GM12878 (cell line): ENCODE measurements at regions not wholly inside any gene's neighbourhood (a gene's known extent, or its start where the extent isn't known, plus 50 kb on each side); places are given as distances from the start of the nearest gene placed in this dataset.

Source experiments
- ATAC-seq: fragments of 200-7000 bp; cut with Tn5 transposase; 3 replicates; pipeline ENCODE4 v1.9.1; 2020; ENCODE audit warnings: mild to moderate bottlenecking, moderate library complexity
- BruUV-seq: library from RNA; stranded (reverse); fragments of 400-500 nt; replicated peaks from 2 replicates; lab custom pipeline; 2021; lab: Mats Ljungman, UMichigan
- CTCF ChIA-PET: fragments of 300-600 bp; sonication (Branson Sonifier 250); formaldehyde crosslinking; extraction: SDS; loops from one replicate; lab custom pipeline; 2021; ENCODE audit warnings: inconsistent platforms; lab: Yijun Ruan, JAX
- POLR2A ChIA-PET: fragments of 350-600 bp; formaldehyde crosslinking; extraction: SDS; loops from one replicate; lab custom pipeline; 2021; ENCODE audit warnings: inconsistent platforms; lab: Charles Lee
- RAD21 ChIA-PET: fragments of 300-600 bp; sonication (Branson Sonifier 250); formaldehyde crosslinking; loops from one replicate; lab custom pipeline; 2023; ENCODE audit warnings: antibody characterized with exemption; ENCODE audit not compliant: unreplicated experiment; lab: Charles Lee
- SMC1A ChIA-PET: fragments of 300-600 bp; sonication (Branson Sonifier 250); formaldehyde crosslinking; loops from one replicate; lab custom pipeline; 2023; ENCODE audit not compliant: unreplicated experiment, uncharacterized antibody; lab: Charles Lee
- DNase-seq: peaks from one replicate; pipeline ENCODE4 v3.0.0-alpha.2; 2011; ENCODE audit warnings: low read depth, low spot score
- FAIRE-seq: peaks from 3 replicates; lab custom pipeline; 2011; peaks lifted over from hg19 to GRCh38; lab: Jason Lieb, UNC
- H2AFZ ChIP-seq: 2 replicates; pipeline ENCODE4 v1.6.0; 2011; ENCODE audit warnings: low read depth, low read length, control low read depth; ENCODE audit not compliant: control insufficient read depth
- H3K27ac ChIP-seq: 2 replicates; pipeline ENCODE4 v1.5.1; 2011; ENCODE audit warnings: control low read depth; ENCODE audit not compliant: control insufficient read depth, insufficient read depth
- H3K27me3 ChIP-seq, 2 experiments: replicated peaks in 1 of 2; 2 replicates each; pipeline versions ENCODE4 v1.6.0 to v1.6.1; 2011; ENCODE audit warnings: low read length in 1 of 2; ENCODE audit not compliant: control insufficient read depth in 2 of 2, insufficient read depth in 2 of 2
- H3K36me3 ChIP-seq, 2 experiments: 2 replicates each; pipeline ENCODE4 v1.5.1; 2011; ENCODE audit warnings: low read length in 1 of 2; ENCODE audit not compliant: control insufficient read depth in 2 of 2, insufficient read depth in 2 of 2
- H3K4me1 ChIP-seq: 2 replicates; pipeline ENCODE4 v1.6.1; 2011; ENCODE audit warnings: mild to moderate bottlenecking, low read length, moderate library complexity, mixed read lengths; ENCODE audit not compliant: control insufficient read depth, insufficient read depth
- H3K4me2 ChIP-seq: 2 replicates; pipeline ENCODE4 v1.6.0; 2011; ENCODE audit warnings: control low read depth; ENCODE audit not compliant: control insufficient read depth, insufficient read depth
- H3K4me3 ChIP-seq: fragments of 200-600 bp; sonication (generic); 2 replicates; pipeline ENCODE4 v1.5.1; 2016
- H3K79me2 ChIP-seq: 2 replicates; pipeline ENCODE4 v1.6.0; 2011; ENCODE audit warnings: low read length; ENCODE audit not compliant: control insufficient read depth, insufficient read depth
- H3K9ac ChIP-seq: 2 replicates; pipeline ENCODE4 v1.8.0; 2011; ENCODE audit warnings: low read length, control low read depth, mixed read lengths; ENCODE audit not compliant: control insufficient read depth, insufficient read depth
- H3K9me3 ChIP-seq: replicated peaks from 3 replicates; pipeline ENCODE4 v1.5.1; 2011; ENCODE audit warnings: mild to moderate bottlenecking, low read length; ENCODE audit not compliant: control insufficient read depth, insufficient read depth
- H4K20me1 ChIP-seq: 2 replicates; pipeline ENCODE4 v1.6.0; 2011; ENCODE audit not compliant: control insufficient read depth, insufficient read depth
- BHLHE40 ChIP-seq, 2 experiments: fragments of 450-650 bp in 1 of 2; IDR thresholded peaks; 2 replicates each; pipeline ENCODE4 v1.6.1; 2011 to 2017; ENCODE audit warnings: low read depth in 2 of 2, borderline replicate concordance in 1 of 2, improper control_type of control experiment in 1 of 2, low read length in 1 of 2, mild to moderate bottlenecking in 1 of 2
- DPF2 ChIP-seq: fragments of 450-650 bp; IDR thresholded peaks from 2 replicates; pipeline ENCODE4 v1.6.1; 2017; ENCODE audit warnings: mild to moderate bottlenecking
- POLR2AphosphoS2 ChIP-seq: IDR thresholded peaks from 2 replicates; pipeline ENCODE4 v1.6.1; 2011; ENCODE audit warnings: low read depth, mild to moderate bottlenecking, low read length, improper control_type of control experiment, moderate library complexity
- POLR2AphosphoS5 ChIP-seq: IDR thresholded peaks from 2 replicates; pipeline ENCODE4 v1.6.1; 2011; ENCODE audit warnings: mild to moderate bottlenecking, low read length, inconsistent platforms
- RELA ChIP-seq: fragments of 450-650 bp; IDR thresholded peaks from 2 replicates; pipeline ENCODE4 v1.8.0; 2014; ENCODE audit warnings: borderline replicate concordance; ENCODE audit not compliant: partially characterized antibody
- SUPT20H ChIP-seq: IDR thresholded peaks from 2 replicates; pipeline ENCODE4 v1.6.1; 2011; ENCODE audit warnings: low read depth, mild to moderate bottlenecking, low read length, moderate library complexity, borderline replicate concordance; ENCODE audit not compliant: control insufficient read depth
- WGBS: methylation state at CpG from one replicate; pipeline ENCODE4 v1.1.6; 2016; ENCODE audit warnings: low lambda C conversion rate; ENCODE audit not compliant: insufficient replicate concordance, insufficient coverage; ENCODE audit errors: missing lambda C conversion rate; 5-methylcytosine and 5-hydroxymethylcytosine counted together
- in situ Hi-C: fragments of 300-500 bp; cut with MboI; formaldehyde crosslinking; loops from 9 replicates; pipeline ENCODE4 v1.14.3; 2018; ENCODE audit warnings: mixed read lengths
- intact Hi-C: fragments of 100-400 bp; cut with micrococcal nuclease; formaldehyde crosslinking; loops from one replicate; pipeline ENCODE4 v1.14.2; 2022; ENCODE audit not compliant: unreplicated experiment
- TF ChIP-seq, protein P1 (sequence below): IDR thresholded peaks from 2 replicates; pipeline ENCODE4 v1.6.1; 2011; ENCODE audit warnings: borderline replicate concordance, low read depth, mild to moderate bottlenecking, moderate library complexity, mixed read lengths, low read length; ENCODE audit not compliant: insufficient read depth; ENCODE audit errors: extremely low read length
- TF ChIP-seq, protein P2 (sequence below): fragments of 450-650 bp; IDR thresholded peaks from 2 replicates; pipeline ENCODE4 v1.6.1; 2017; ENCODE audit warnings: mild to moderate bottlenecking, moderate library complexity
- TF ChIP-seq, protein P3 (sequence below): IDR thresholded peaks from 2 replicates; pipeline ENCODE4 v1.6.1; 2012; ENCODE audit warnings: mild to moderate bottlenecking, low read depth, low read length

DNA sequence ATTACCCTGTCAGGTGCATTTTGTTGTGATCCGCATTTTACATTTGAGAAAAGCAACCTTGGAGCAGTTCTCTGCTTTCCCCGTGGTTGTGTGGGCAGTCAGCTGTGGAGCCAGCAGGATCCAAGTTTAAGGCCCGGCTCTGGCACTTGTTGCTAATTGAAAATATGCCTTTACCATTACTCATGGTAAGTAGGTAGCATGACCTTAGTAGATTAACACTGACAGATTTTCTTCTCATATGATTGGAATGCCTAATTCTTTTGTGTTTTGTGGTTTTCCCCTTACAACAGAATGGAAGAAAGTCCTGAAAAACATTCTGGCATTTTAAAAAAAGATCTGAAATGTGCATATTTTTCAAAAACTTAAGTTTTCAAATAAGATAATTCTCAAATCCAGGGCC, 246.5 kb upstream of the LRRN1 start:
- TF ChIP-seq POLR2AphosphoS2, result no peak
- TF ChIP-seq RELA, result no peak
- WGBS, result 44% methylated on average over 3 of the region's 3 CpGs
- ChIA-PET SMC1A (no interaction called here), CTCF (interaction anchor here (2.1 kb wide), 1 partner anchor 12 kb away, joined by 6 read pairs; no protein-coding TSS in a partner anchor), POLR2A (no interaction called here), RAD21 (no interaction called here)
- no peak overlapping the region for H3K9ac ChIP-seq
- ATAC-seq, result no peak
- H4K20me1 ChIP-seq, result no peaks in the 10 kb centered on the region
- H3K79me2 ChIP-seq, result no peaks in the 10 kb centered on the region
- H3K27ac ChIP-seq, result no peak overlapping the region
- DNase-seq, result no peak
- H3K9me3 ChIP-seq, result no peaks in the 10 kb centered on the region
- FAIRE-seq, result no peak
- H3K36me3 ChIP-seq, result no peaks in the 10 kb centered on the region
- H3K27me3 ChIP-seq, result no peaks in the 10 kb centered on the region
- H3K4me2 ChIP-seq, result no peak overlapping the region
- no TSS peak for BruUV-seq
- no peak overlapping the region for H3K4me3 ChIP-seq
- in situ Hi-C loops, result no loop called here
- H3K4me1 ChIP-seq, result no peaks in the 10 kb centered on the region
- intact Hi-C loops, result no loop called here
- no peak overlapping the region for H2AFZ ChIP-seq

DNA sequence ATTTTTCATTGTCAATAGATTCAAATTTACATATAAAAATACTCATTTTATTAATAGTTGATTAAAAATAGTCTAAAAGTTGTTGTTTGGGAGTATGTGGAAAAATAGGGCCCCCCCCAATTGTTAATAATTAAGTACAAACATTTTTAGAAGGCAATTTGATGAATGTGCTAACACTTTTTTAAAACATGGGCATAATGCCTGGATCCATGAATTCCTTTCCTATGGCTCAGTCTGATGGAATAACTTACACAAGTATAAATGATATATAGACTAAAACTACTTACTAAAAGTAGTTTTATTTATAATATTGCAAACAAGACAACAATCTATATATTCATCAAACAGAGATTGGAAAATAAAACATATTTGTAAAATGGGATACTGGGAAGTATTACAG, 247.2 kb upstream of the LRRN1 start:
- SMC1A ChIA-PET, result no interaction called here
- Histone ChIP-seq H3K9me3 (no peaks in the 10 kb centered on the region), H3K4me3 (no peak overlapping the region), H3K36me3 (no peaks in the 10 kb centered on the region), H3K27ac (no peak overlapping the region), H3K9ac (no peak overlapping the region), H3K4me1 (no peaks in the 10 kb centered on the region), H2AFZ (no peak overlapping the region), H3K79me2 (no peaks in the 10 kb centered on the region), H3K4me2 (no peak overlapping the region), H3K27me3 (no peaks in the 10 kb centered on the region), H4K20me1 (no peaks in the 10 kb centered on the region)
- intact Hi-C loops, result no loop called here
- CTCF ChIA-PET, result no interaction called here
- RAD21 ChIA-PET, result no interaction called here
- BruUV-seq, result no TSS peak
- ATAC-seq, result no peak
- DNase-seq, result no peak
- in situ Hi-C loops, result no loop called here
- FAIRE-seq, result no peak
- POLR2A ChIA-PET, result no interaction called here
- no peak for TF ChIP-seq POLR2AphosphoS5
- no peak for TF ChIP-seq BHLHE40 (IDR thresholded peaks at IDR 0.05; ENCODE audit: borderline replicate concordance in 1 of 2, low read depth in 2 of 2, low read length in 1 of 2)
- TF ChIP-seq, protein P1, sequence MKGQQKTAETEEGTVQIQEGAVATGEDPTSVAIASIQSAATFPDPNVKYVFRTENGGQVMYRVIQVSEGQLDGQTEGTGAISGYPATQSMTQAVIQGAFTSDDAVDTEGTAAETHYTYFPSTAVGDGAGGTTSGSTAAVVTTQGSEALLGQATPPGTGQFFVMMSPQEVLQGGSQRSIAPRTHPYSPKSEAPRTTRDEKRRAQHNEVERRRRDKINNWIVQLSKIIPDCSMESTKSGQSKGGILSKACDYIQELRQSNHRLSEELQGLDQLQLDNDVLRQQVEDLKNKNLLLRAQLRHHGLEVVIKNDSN, result no peak
- no peak for TF ChIP-seq DPF2
- TF ChIP-seq, protein P2, sequence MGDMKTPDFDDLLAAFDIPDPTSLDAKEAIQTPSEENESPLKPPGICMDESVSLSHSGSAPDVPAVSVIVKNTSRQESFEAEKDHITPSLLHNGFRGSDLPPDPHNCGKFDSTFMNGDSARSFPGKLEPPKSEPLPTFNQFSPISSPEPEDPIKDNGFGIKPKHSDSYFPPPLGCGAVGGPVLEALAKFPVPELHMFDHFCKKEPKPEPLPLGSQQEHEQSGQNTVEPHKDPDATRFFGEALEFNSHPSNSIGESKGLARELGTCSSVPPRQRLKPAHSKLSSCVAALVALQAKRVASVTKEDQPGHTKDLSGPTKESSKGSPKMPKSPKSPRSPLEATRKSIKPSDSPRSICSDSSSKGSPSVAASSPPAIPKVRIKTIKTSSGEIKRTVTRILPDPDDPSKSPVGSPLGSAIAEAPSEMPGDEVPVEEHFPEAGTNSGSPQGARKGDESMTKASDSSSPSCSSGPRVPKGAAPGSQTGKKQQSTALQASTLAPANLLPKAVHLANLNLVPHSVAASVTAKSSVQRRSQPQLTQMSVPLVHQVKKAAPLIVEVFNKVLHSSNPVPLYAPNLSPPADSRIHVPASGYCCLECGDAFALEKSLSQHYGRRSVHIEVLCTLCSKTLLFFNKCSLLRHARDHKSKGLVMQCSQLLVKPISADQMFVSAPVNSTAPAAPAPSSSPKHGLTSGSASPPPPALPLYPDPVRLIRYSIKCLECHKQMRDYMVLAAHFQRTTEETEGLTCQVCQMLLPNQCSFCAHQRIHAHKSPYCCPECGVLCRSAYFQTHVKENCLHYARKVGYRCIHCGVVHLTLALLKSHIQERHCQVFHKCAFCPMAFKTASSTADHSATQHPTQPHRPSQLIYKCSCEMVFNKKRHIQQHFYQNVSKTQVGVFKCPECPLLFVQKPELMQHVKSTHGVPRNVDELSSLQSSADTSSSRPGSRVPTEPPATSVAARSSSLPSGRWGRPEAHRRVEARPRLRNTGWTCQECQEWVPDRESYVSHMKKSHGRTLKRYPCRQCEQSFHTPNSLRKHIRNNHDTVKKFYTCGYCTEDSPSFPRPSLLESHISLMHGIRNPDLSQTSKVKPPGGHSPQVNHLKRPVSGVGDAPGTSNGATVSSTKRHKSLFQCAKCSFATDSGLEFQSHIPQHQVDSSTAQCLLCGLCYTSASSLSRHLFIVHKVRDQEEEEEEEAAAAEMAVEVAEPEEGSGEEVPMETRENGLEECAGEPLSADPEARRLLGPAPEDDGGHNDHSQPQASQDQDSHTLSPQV, result no peak
- no peak for TF ChIP-seq SUPT20H
- TF ChIP-seq, protein P3, sequence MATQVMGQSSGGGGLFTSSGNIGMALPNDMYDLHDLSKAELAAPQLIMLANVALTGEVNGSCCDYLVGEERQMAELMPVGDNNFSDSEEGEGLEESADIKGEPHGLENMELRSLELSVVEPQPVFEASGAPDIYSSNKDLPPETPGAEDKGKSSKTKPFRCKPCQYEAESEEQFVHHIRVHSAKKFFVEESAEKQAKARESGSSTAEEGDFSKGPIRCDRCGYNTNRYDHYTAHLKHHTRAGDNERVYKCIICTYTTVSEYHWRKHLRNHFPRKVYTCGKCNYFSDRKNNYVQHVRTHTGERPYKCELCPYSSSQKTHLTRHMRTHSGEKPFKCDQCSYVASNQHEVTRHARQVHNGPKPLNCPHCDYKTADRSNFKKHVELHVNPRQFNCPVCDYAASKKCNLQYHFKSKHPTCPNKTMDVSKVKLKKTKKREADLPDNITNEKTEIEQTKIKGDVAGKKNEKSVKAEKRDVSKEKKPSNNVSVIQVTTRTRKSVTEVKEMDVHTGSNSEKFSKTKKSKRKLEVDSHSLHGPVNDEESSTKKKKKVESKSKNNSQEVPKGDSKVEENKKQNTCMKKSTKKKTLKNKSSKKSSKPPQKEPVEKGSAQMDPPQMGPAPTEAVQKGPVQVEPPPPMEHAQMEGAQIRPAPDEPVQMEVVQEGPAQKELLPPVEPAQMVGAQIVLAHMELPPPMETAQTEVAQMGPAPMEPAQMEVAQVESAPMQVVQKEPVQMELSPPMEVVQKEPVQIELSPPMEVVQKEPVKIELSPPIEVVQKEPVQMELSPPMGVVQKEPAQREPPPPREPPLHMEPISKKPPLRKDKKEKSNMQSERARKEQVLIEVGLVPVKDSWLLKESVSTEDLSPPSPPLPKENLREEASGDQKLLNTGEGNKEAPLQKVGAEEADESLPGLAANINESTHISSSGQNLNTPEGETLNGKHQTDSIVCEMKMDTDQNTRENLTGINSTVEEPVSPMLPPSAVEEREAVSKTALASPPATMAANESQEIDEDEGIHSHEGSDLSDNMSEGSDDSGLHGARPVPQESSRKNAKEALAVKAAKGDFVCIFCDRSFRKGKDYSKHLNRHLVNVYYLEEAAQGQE, result no peak
